Middle frontal gyrus (tissue), 1 donor: ENCODE measurements at regions not wholly inside any gene's neighbourhood (a gene's known extent, or its start where the extent isn't known, plus 50 kb on each side); places are given as distances from the start of the nearest gene placed in this dataset.

Source experiments
- DNase-seq: peaks from one replicate; pipeline ENCODE4 v3.0.0-alpha.2; 2015; ENCODE audit warnings: low spot score; ENCODE audit errors: extremely low spot score

GRCh38 chr9:85263288-85263687, 478.5 kb downstream of the AGTPBP1 start:
- DNase-seq = no peak

- DNase-seq = no peak
Observed at GRCh38 chr9:85262333-85262732, 479.4 kb downstream of the AGTPBP1 start.

GRCh38 chr9:85260275-85260845, 481.4 kb downstream of the AGTPBP1 start:
- no peak for DNase-seq

- peak; percentile 78 for DNase-seq
Observed at GRCh38 chr9:85258823-85259370, 482.9 kb downstream of the AGTPBP1 start.

- no peak for DNase-seq
Observed at GRCh38 chr9:85258236-85258635, 483.5 kb downstream of the AGTPBP1 start.

GRCh38 chr9:85249313-85249621, 492.5 kb downstream of the AGTPBP1 start:
- no peak for DNase-seq

GRCh38 chr9:85248514-85249312, 493.0 kb downstream of the AGTPBP1 start:
- no peak for DNase-seq

GRCh38 chr9:85246541-85246940, 495.2 kb downstream of the AGTPBP1 start:
- DNase-seq = no peak

- DNase-seq = no peak
Observed at GRCh38 chr9:85244856-85245255, 496.9 kb downstream of the AGTPBP1 start.

GRCh38 chr9:85243977-85244376, 497.8 kb downstream of the AGTPBP1 start:
- DNase-seq = no peak

GRCh38 chr9:85237478-85237877, 504.3 kb downstream of the AGTPBP1 start:
- no peak for DNase-seq

DNA sequence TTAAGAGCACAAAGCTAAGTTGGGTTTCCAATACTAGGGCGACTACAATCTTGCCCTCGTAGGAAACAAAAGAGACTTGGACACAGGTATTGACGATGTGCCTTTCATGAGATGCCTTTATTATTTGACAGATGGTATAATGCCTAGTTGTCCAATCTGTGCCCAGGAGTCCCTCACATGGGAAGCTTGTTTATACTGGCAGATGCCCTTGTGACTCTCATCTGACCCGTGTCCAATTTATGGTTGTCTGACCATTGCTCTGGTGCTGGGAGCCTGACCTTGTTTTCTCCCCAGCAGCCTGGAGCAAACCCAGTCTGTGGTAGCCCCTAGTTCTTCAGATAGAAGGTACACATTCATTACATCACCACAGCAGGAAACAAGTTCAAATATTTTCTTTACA, 511.7 kb downstream of the AGTPBP1 start:
- no peak for DNase-seq

DNA sequence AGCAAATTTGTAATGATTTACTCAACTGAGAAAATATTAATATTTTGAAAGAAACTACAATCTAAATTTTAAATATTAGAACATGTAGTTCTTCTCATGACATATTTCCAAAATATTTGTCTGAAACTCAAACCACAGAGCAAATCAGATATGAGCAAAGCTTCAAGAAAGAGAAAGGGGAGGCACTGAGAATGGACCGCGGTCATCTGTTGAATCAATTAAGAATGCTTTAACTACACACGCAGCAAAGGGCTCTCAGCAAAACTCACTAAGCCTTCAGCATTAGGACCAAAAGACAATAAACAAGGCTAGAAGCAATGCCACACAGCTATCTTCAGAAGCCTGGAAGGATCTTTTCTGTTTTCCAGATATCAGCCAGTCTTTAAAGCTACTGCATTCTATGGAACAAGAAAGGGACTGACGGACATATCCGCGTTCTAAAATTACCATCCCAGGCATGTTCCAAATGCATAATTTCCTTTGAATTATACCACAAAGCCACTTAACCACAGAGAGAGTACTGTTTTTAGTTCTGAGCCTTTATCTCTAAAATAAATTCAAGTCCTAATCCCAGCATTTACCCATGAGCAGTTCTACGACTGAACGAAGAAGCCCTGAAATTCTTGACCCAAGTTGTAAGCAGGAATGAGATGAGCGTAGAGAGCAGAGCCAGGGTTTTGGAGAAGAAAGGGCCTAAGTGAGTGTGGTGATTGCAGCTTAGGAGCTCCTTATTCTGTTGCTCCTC, 513.5 kb downstream of the AGTPBP1 start:
- DNase-seq = no peak

- no peak for DNase-seq
Observed at GRCh38 chr9:85225180-85225579, 516.6 kb downstream of the AGTPBP1 start.

GRCh38 chr9:85224729-85225128, 517.0 kb downstream of the AGTPBP1 start:
- DNase-seq = no peak

DNA sequence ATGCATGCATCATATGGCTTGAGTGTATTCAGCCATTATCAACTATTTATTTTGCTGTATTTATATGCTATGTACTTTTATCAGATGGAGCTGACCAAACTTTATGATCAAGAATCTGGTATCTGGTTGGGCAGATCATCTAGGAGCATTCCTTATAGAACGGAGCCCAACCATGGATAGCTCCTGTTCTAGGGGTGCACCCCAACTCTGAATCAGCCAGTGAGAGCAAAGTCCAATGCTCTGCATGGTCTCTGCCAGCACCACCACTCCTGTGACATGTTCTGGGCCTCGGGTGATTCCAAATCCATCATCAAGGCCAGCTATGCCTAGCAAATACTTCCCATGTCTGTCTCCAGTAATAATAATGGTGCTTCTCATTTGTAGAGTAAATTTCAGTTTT, 517.5 kb downstream of the AGTPBP1 start:
- DNase-seq = no peak

DNA sequence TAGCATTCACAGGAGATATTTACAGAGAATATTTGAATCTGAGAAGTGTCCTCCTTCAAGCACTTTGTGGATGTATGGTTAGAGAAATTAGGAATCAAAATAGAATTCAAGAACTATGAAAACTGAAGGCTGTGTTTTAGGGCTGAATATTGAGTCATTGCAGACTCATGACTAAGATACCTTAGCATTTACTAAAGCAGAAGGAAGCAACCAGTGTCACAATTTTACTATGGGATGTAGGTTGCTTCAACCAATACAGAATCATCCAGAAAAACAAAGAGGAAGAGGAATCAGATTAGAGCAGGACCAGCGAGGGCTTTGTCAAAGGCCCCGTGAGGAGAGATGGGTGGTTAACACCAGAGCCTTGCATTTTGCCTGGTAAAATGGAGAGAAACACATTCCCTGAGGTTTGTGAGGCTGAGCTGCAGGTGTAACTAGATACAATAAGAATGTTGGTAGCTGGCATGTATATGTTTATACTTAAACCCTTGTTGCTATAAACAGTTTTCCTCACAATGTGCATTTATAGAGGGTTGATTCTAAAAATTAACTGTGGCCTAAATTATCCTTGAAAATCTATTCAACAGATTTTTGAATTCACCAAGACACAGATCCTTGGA, 518.1 kb downstream of the AGTPBP1 start:
- DNase-seq = no peak

DNA sequence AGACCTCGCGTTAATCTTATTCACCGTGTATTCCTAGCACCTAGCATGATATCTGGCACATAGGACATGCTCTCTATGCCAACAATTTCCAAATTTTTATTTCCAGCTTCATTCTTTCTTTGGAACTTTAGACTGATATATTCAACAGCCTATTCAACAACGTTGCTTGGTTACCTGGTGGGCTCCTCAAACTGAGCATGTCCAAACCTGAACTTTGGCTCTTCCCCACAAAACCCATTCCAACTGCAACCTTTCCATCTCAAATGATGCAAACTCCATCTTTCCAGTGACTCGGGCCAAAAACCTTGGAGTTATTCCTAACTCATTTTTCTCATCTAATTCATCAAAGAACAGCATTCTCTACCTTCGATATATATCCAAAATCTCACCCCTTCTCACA, 525.2 kb downstream of the AGTPBP1 start:
- no peak for DNase-seq

GRCh38 chr9:85215961-85216360, 525.8 kb downstream of the AGTPBP1 start:
- no peak for DNase-seq

DNA sequence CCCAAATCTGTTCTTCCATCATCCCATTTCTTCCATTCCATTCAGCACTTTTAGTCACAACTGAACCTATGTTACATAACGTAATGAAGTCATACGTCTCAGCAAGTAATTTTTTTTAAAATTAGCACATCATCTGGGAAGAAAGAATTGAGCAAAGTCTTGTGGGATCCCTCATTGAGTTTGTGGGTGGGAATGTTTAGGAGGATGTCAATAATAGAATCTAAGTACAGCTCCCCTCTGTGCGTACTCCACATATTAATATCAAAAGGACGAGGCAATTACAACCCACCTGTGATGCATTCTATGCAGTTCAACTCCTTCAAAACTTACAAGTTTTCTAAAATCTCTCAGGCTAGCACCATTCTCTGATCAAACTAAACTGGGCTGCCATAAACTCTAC, 526.3 kb downstream of the AGTPBP1 start:
- no peak for DNase-seq

DNA sequence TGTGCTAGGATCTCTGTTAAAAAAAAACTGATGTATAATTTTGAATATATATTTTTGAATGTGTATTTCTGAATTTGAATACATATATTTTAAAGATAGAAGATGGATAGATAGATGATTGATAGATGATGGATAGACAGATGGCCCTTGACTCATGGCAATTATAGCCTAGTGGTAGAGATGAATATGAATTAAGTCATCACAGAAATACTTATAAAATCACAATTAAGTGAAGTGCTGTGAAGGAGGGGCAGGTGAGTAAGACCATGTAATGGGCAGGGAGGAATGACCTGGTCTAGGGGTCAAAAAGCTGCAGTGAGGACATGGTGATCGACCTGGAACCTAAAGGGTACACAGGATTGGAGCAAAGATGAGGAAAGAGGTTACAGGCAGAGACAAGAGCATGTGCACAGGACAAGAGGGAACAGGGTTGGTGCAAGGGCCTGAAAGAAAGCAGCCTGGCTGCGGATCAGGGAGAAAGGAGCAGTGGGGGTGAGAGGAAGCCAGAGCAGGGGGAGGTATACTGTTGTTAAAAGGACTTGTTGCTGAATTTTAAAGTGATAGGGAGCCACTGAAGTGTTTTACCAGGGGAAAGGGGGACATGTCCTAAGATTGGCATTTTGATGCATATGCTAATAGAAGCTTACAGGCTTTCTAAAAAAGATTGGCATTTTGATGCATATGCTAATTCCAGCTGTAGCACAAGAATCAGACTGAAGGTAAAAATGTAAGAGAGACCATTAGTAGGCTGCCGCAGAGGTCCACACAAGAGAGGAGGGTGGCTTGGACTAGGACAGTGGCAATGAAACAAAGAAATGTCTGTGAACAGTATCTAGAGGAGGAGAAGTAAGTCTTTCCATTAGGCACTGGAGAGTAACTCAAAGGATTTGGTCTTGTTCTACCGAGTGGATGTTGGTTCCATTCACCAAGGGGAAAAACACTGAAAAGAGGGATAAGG, 527.8 kb downstream of the AGTPBP1 start:
- no peak for DNase-seq
